Duodenal mucosa (tissue), 2 donors: ENCODE measurements at regions not wholly inside any gene's neighbourhood (a gene's known extent, or its start where the extent isn't known, plus 50 kb on each side); places are given as distances from the start of the nearest gene placed in this dataset.

Experiments
- H3K27ac ChIP-seq: one replicate; pipeline ENCODE4 v1.7.0; 2013; ENCODE audit warnings: low read depth, low read length
- H3K27me3 ChIP-seq, 2 donors: one replicate each; pipeline ENCODE4 v1.7.0; 2013; ENCODE audit warnings: low read length in 2 of 2, control low read depth in 1 of 2; ENCODE audit not compliant: insufficient read depth in 2 of 2, control insufficient read depth in 1 of 2
- H3K36me3 ChIP-seq, 2 donors: one replicate each; pipeline ENCODE4 v1.7.0; 2013; ENCODE audit warnings: low read length in 2 of 2, control low read depth in 1 of 2; ENCODE audit not compliant: insufficient read depth in 2 of 2, control insufficient read depth in 1 of 2
- H3K4me1 ChIP-seq, 2 donors: one replicate each; pipeline ENCODE4 v1.7.0; 2013; ENCODE audit warnings: low read length in 2 of 2, control low read depth in 1 of 2; ENCODE audit not compliant: insufficient read depth in 2 of 2, control insufficient read depth in 1 of 2
- H3K4me3 ChIP-seq, 2 donors: one replicate each; pipeline ENCODE4 v1.7.0; 2013; ENCODE audit warnings: low read length in 2 of 2, low read depth in 1 of 2
- H3K9ac ChIP-seq, 2 donors: one replicate each; pipeline ENCODE4 v1.7.0; 2013; ENCODE audit warnings: low read length in 2 of 2, low read depth in 1 of 2
- H3K9me3 ChIP-seq, 2 donors: one replicate each; pipeline ENCODE4 v1.7.0; 2013; ENCODE audit warnings: low read length in 2 of 2, control low read depth in 1 of 2; ENCODE audit not compliant: control insufficient read depth in 1 of 2

GRCh38 chr3:186471771-186472170, 72.4 kb downstream of the CRYGS start:
- Histone ChIP-seq H3K27ac (no peak overlapping the region), H3K27me3 (no peaks in the 10 kb centered on the region), H3K4me1 (no peaks in the 10 kb centered on the region), H3K9me3 (no peaks in the 10 kb centered on the region), H3K9ac (no peak overlapping the region), H3K36me3 (no peaks in the 10 kb centered on the region), H3K4me3 (no peak overlapping the region)

- Histone ChIP-seq H3K9ac (no peak overlapping the region), H3K4me3 (no peak overlapping the region), H3K27ac (no peak overlapping the region), H3K4me1 (no peaks in the 10 kb centered on the region), H3K27me3 (no peaks in the 10 kb centered on the region), H3K36me3 (no peaks in the 10 kb centered on the region), H3K9me3 (no peaks in the 10 kb centered on the region)
Observed at GRCh38 chr3:186469525-186469924, 74.7 kb downstream of the CRYGS start.

GRCh38 chr3:186467969-186468368, 76.2 kb downstream of the CRYGS start:
- Histone ChIP-seq H3K36me3 (no peaks in the 10 kb centered on the region), H3K4me3 (no peak overlapping the region), H3K4me1 (no peaks in the 10 kb centered on the region), H3K9ac (no peak overlapping the region), H3K27ac (no peak overlapping the region), H3K9me3 (no peaks in the 10 kb centered on the region), H3K27me3 (no peaks in the 10 kb centered on the region)

- Histone ChIP-seq H3K4me3 (no peak overlapping the region), H3K27me3 (no peaks in the 10 kb centered on the region), H3K36me3 (no peaks in the 10 kb centered on the region), H3K27ac (no peak overlapping the region), H3K9me3 (no peaks in the 10 kb centered on the region), H3K4me1 (no peaks in the 10 kb centered on the region), H3K9ac (no peak overlapping the region)
Observed at GRCh38 chr3:186466391-186466974, 77.7 kb downstream of the CRYGS start.

GRCh38 chr3:186465508-186465907, 78.7 kb downstream of the CRYGS start:
- no peak overlapping the region for H3K9ac ChIP-seq
- H3K27me3 ChIP-seq, result no peaks in the 10 kb centered on the region
- no peak overlapping the region for H3K27ac ChIP-seq
- H3K36me3 ChIP-seq, result no peaks in the 10 kb centered on the region
- H3K9me3 ChIP-seq, result no peaks in the 10 kb centered on the region
- H3K4me1 ChIP-seq, result no peaks in the 10 kb centered on the region
- H3K4me3 ChIP-seq, result no peak overlapping the region

GRCh38 chr3:186464424-186465093, 79.6 kb downstream of the CRYGS start:
- H3K4me3 ChIP-seq, result no peak overlapping the region

GRCh38 chr3:186461141-186461540, 83.0 kb downstream of the CRYGS start:
- Histone ChIP-seq H3K9ac (no peak overlapping the region), H3K4me1 (no peaks in the 10 kb centered on the region), H3K27me3 (no peaks in the 10 kb centered on the region), H3K4me3 (no peak overlapping the region), H3K9me3 (no peaks in the 10 kb centered on the region), H3K27ac (no peak overlapping the region), H3K36me3 (no peaks in the 10 kb centered on the region)

More at GRCh38 chr3:186464424-186465093, 79.6 kb downstream of the CRYGS start:
- Histone ChIP-seq H3K36me3 (no peaks in the 10 kb centered on the region), H3K27ac (no peak overlapping the region), H3K4me1 (no peaks in the 10 kb centered on the region), H3K9me3 (no peaks in the 10 kb centered on the region), H3K27me3 (no peaks in the 10 kb centered on the region), H3K9ac (no peak overlapping the region)

GRCh38 chr3:186459108-186459467, 85.1 kb downstream of the CRYGS start:
- H3K27me3 ChIP-seq, result no peaks in the 10 kb centered on the region
- no peak overlapping the region for H3K9ac ChIP-seq
- no peak overlapping the region for H3K27ac ChIP-seq
- no peak overlapping the region for H3K4me3 ChIP-seq
- H3K4me1 ChIP-seq, result no peaks in the 10 kb centered on the region
- no peaks in the 10 kb centered on the region for H3K36me3 ChIP-seq
- no peaks in the 10 kb centered on the region for H3K9me3 ChIP-seq

GRCh38 chr3:186458306-186459107, 85.7 kb downstream of the CRYGS start:
- Histone ChIP-seq H3K4me1 (no peaks in the 10 kb centered on the region), H3K9me3 (no peaks in the 10 kb centered on the region), H3K27me3 (no peaks in the 10 kb centered on the region), H3K36me3 (no peaks in the 10 kb centered on the region), H3K27ac (no peak overlapping the region), H3K9ac (no peak overlapping the region), H3K4me3 (no peak overlapping the region)

- Histone ChIP-seq H3K27me3 (no peaks in the 10 kb centered on the region), H3K9me3 (no peaks in the 10 kb centered on the region), H3K36me3 (no peaks in the 10 kb centered on the region), H3K9ac (no peak overlapping the region), H3K4me3 (no peak overlapping the region), H3K27ac (no peak overlapping the region), H3K4me1 (no peaks in the 10 kb centered on the region)
Observed at GRCh38 chr3:186457236-186457635, 86.9 kb downstream of the CRYGS start.
